ENCODE measurements at regions not wholly inside any gene's neighbourhood (a gene's known extent, or its start where the extent isn't known, plus 50 kb on each side); places are given as distances from the start of the nearest gene placed in this dataset.

GRCh38 chr1:238176441-238176840 lies 285.7 kb upstream of the ZP4 start:
- H3K27ac ChIP-seq (ENCODE audit: extremely low read length, insufficient read depth, low read length): no peak overlapping the region
- in situ Hi-C loops (cut with HindIII; ENCODE audit: extremely low pct_ligation_motif_present, low pct_unique_long_range_greater_than_20kb) (no loop called here), intact Hi-C loops (cut with micrococcal nuclease; ENCODE audit: unreplicated experiment) (no loop called here)
- no peak overlapping the region for H3K9ac ChIP-seq (ENCODE audit: insufficient read depth, low read depth, low read length)
- no peak for FAIRE-seq
- H3K4me3 ChIP-seq (replicated peaks in 1 of 3; ENCODE audit: insufficient read depth in 1 of 3, low read depth in 2 of 3, low read length in 3 of 3): no peak overlapping the region
- ATAC-seq: no peak
- TF ChIP-seq, protein P1, sequence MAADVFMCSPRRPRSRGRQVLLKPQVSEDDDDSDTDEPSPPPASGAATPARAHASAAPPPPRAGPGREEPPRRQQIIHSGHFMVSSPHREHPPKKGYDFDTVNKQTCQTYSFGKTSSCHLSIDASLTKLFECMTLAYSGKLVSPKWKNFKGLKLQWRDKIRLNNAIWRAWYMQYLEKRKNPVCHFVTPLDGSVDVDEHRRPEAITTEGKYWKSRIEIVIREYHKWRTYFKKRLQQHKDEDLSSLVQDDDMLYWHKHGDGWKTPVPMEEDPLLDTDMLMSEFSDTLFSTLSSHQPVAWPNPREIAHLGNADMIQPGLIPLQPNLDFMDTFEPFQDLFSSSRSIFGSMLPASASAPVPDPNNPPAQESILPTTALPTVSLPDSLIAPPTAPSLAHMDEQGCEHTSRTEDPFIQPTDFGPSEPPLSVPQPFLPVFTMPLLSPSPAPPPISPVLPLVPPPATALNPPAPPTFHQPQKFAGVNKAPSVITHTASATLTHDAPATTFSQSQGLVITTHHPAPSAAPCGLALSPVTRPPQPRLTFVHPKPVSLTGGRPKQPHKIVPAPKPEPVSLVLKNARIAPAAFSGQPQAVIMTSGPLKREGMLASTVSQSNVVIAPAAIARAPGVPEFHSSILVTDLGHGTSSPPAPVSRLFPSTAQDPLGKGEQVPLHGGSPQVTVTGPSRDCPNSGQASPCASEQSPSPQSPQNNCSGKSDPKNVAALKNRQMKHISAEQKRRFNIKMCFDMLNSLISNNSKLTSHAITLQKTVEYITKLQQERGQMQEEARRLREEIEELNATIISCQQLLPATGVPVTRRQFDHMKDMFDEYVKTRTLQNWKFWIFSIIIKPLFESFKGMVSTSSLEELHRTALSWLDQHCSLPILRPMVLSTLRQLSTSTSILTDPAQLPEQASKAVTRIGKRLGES (CRISPR knock-in tag; IDR thresholded peaks at IDR 0.05; ENCODE audit: borderline replicate concordance): no peak
- TF ChIP-seq ARID3A (IDR thresholded peaks at IDR 0.05; ENCODE audit: low read depth, low read length) (no peak), PHF21A (CRISPR knock-in tag; IDR thresholded peaks at IDR 0.05) (no peak), CCDC6 (CRISPR knock-in tag; IDR thresholded peaks at IDR 0.05) (no peak), SNAI1 (CRISPR knock-in tag; IDR thresholded peaks at IDR 0.05; ENCODE audit: borderline replicate concordance) (no peak), ZMYM3 (CRISPR knock-in tag; IDR thresholded peaks at IDR 0.05) (no peak)
- TF ChIP-seq, protein P2, sequence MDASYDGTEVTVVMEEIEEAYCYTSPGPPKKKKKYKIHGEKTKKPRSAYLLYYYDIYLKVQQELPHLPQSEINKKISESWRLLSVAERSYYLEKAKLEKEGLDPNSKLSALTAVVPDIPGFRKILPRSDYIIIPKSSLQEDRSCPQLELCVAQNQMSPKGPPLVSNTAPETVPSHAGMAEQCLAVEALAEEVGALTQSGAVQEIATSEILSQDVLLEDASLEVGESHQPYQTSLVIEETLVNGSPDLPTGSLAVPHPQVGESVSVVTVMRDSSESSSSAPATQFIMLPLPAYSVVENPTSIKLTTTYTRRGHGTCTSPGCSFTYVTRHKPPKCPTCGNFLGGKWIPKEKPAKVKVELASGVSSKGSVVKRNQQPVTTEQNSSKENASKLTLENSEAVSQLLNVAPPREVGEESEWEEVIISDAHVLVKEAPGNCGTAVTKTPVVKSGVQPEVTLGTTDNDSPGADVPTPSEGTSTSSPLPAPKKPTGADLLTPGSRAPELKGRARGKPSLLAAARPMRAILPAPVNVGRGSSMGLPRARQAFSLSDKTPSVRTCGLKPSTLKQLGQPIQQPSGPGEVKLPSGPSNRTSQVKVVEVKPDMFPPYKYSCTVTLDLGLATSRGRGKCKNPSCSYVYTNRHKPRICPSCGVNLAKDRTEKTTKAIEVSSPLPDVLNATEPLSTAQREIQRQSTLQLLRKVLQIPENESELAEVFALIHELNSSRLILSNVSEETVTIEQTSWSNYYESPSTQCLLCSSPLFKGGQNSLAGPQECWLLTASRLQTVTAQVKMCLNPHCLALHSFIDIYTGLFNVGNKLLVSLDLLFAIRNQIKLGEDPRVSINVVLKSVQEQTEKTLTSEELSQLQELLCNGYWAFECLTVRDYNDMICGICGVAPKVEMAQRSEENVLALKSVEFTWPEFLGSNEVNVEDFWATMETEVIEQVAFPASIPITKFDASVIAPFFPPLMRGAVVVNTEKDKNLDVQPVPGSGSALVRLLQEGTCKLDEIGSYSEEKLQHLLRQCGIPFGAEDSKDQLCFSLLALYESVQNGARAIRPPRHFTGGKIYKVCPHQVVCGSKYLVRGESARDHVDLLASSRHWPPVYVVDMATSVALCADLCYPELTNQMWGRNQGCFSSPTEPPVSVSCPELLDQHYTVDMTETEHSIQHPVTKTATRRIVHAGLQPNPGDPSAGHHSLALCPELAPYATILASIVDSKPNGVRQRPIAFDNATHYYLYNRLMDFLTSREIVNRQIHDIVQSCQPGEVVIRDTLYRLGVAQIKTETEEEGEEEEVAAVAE (CRISPR knock-in tag; IDR thresholded peaks at IDR 0.05; ENCODE audit: borderline replicate concordance): no peak
- H3K36me3 ChIP-seq (replicated peaks in 1 of 2; ENCODE audit: control insufficient read depth in 1 of 2, insufficient read depth in 2 of 2, low read length in 2 of 2): no peaks in the 10 kb centered on the region
- ChIA-PET POLR2A (no interaction called here), CTCF (ENCODE audit: low intra/inter-chr PET ratio, low total read pairs) (no interaction called here)
- no TSS peak for BruUV-seq (replicated peaks)
- DNase-seq (ENCODE audit: low spot score): no peak
- H4K20me1 ChIP-seq (ENCODE audit: insufficient read depth, low read length): no peaks in the 10 kb centered on the region
- no peak overlapping the region for H3K4me2 ChIP-seq (ENCODE audit: low read depth, low read length)
- no peak overlapping the region for H2AFZ ChIP-seq (ENCODE audit: low read length)
- no peaks in the 10 kb centered on the region for H3K4me1 ChIP-seq (ENCODE audit: insufficient read depth, low read length)
- no peaks in the 10 kb centered on the region for H3K27me3 ChIP-seq (ENCODE audit: control insufficient read depth in 1 of 2, insufficient read depth in 2 of 2, low read length in 2 of 2)
- H3K79me2 ChIP-seq (ENCODE audit: insufficient read depth, low read length): no peaks in the 10 kb centered on the region
- 16% methylated on average over 2 of the region's 2 CpGs for WGBS (ENCODE audit: low lambda C conversion rate)
- H3K9me3 ChIP-seq (ENCODE audit: low read length): peaks cover 96% of the 10 kb centered on the region
